ENCODE measurements at regions not wholly inside any gene's neighbourhood (a gene's known extent, or its start where the extent isn't known, plus 50 kb on each side); places are given as distances from the start of the nearest gene placed in this dataset.
"Not testable (repeated sequence)": the region's sequence is repeated elsewhere in the genome, so short reads cannot be mapped to it uniquely, and the experiment has no call there.

- H3K4me3 ChIP-seq (ENCODE audit: control insufficient read depth, low read depth, low read length), result no peak overlapping the region
- DNase-seq (ENCODE audit: low read depth), result no peak
- TF ChIP-seq CTCF (IDR thresholded peaks at IDR 0.05; ENCODE audit: control insufficient read depth, insufficient read depth, low read depth, low read length, missing control alignments), result no peak
These were observed 164.3 kb upstream of the GMNC start for GRCh38 chr3:191026746-191027145.

DNA sequence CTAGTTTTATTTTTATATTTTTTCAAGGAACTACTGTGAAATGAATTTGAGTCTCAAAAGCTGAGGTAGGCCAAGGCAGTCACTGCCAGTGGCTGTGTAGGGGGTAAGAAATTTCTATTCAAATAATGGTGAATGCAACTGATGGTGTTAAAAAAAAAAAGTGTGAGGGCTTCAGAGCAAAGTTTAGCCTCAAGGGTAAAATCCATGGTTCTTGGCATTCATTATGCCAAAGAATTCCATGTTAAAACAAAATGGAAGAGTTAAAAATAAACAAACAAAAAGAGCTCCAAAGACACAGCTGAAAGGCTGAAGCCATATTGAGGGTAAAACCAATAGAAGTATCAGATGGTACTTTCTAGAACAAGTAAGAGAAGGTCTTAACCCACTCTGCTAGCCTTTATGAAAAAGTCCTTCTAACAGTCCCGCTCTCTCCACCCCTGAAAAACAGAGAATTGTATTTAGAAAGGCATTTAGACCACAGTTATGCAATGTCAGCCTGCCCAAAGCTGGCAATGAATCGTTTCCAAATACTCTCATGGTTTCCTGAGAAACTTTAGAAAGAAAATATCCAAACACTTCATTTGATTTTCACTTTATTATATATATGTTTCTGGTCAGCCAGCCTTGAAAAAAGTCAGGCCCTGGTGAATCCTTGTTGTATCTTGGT lies 158.4 kb upstream of the GMNC start:
- DNase-seq (ENCODE audit: low read depth), result no peak
- TF ChIP-seq CTCF (IDR thresholded peaks at IDR 0.05; ENCODE audit: control insufficient read depth, insufficient read depth, low read depth, low read length, missing control alignments), result no peak
- H3K4me3 ChIP-seq (ENCODE audit: control insufficient read depth, low read depth, low read length), result no peak overlapping the region

DNA sequence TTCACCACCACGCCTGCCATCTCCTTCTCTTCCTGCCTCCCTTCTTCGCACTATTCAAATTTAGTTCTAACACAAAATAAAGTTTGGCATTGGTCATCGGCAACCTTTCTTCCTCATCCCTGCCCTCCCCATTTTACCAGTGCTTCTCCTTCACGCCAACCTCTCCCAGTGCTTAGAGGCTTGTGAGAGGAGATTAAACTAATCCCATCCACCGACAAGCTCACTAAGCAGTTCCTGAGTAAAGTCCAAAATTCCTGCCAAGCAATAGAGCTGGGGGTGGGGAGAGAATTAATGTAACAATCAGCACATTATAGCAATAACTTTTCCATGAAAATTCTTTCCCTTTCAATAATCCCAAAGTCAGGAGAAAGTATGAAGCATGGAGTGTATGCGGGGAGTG lies 157.4 kb upstream of the GMNC start:
- no peak for TF ChIP-seq CTCF (IDR thresholded peaks at IDR 0.05; ENCODE audit: control insufficient read depth, insufficient read depth, low read depth, low read length, missing control alignments)
- H3K4me3 ChIP-seq (ENCODE audit: control insufficient read depth, low read depth, low read length), result no peak overlapping the region
- no peak for DNase-seq (ENCODE audit: low read depth)

GRCh38 chr3:191015960-191016359 lies 153.5 kb upstream of the GMNC start:
- DNase-seq (ENCODE audit: low read depth); H3K4me3 ChIP-seq (ENCODE audit: control insufficient read depth, low read depth, low read length): not testable (repeated sequence)

GRCh38 chr3:191008074-191008473 lies 145.6 kb upstream of the GMNC start:
- no peak overlapping the region for H3K4me3 ChIP-seq (ENCODE audit: control insufficient read depth, low read depth, low read length)
- no peak for DNase-seq (ENCODE audit: low read depth)
- no peak for TF ChIP-seq CTCF (IDR thresholded peaks at IDR 0.05; ENCODE audit: control insufficient read depth, insufficient read depth, low read depth, low read length, missing control alignments)

GRCh38 chr3:191005790-191006189 lies 143.3 kb upstream of the GMNC start:
- no peak overlapping the region for H3K4me3 ChIP-seq (ENCODE audit: control insufficient read depth, low read depth, low read length)
- DNase-seq (ENCODE audit: low read depth), result no peak
- no peak for TF ChIP-seq CTCF (IDR thresholded peaks at IDR 0.05; ENCODE audit: control insufficient read depth, insufficient read depth, low read depth, low read length, missing control alignments)

GRCh38 chr3:191003742-191004141 lies 141.2 kb upstream of the GMNC start:
- no peak for TF ChIP-seq CTCF (IDR thresholded peaks at IDR 0.05; ENCODE audit: control insufficient read depth, insufficient read depth, low read depth, low read length, missing control alignments)
- DNase-seq (ENCODE audit: low read depth), result no peak
- H3K4me3 ChIP-seq (ENCODE audit: control insufficient read depth, low read depth, low read length), result no peak overlapping the region
